ENCODE measurements at regions not wholly inside any gene's neighbourhood (a gene's known extent, or its start where the extent isn't known, plus 50 kb on each side); places are given as distances from the start of the nearest gene placed in this dataset.

- in situ Hi-C loops (cut with MboI) = no loop called here
- Histone ChIP-seq H3K4me2 (ENCODE audit: control insufficient read depth, insufficient read depth) (no peak overlapping the region), H3K27ac (ENCODE audit: control insufficient read depth, insufficient read depth) (no peak overlapping the region), H3K79me2 (ENCODE audit: control insufficient read depth, insufficient read depth, low read length) (no peaks in the 10 kb centered on the region), H4K20me1 (ENCODE audit: control insufficient read depth, insufficient read depth) (no peaks in the 10 kb centered on the region), H3K27me3 (replicated peaks in 1 of 2; ENCODE audit: control insufficient read depth in 2 of 2, insufficient read depth in 2 of 2, low read length in 1 of 2) (no peaks in the 10 kb centered on the region), H3K4me3 (no peak overlapping the region), H2AFZ (ENCODE audit: control insufficient read depth, low read depth, low read length) (peak overlapping the region; percentile 24), H3K9ac (ENCODE audit: control insufficient read depth, insufficient read depth, low read length) (no peak overlapping the region), H3K9me3 (replicated peaks; ENCODE audit: control insufficient read depth, insufficient read depth, low read length) (no peaks in the 10 kb centered on the region; the same call in 2 of the 3 replicates), H3K36me3 (ENCODE audit: control insufficient read depth in 2 of 2, insufficient read depth in 2 of 2, low read length in 1 of 2) (no peaks in the 10 kb centered on the region), H3K4me1 (ENCODE audit: control insufficient read depth, insufficient read depth, low read length) (0 out of 2 replicates have a peak, but pooled peaks cover 7% of the 10 kb centered on the region)
- DNase-seq (ENCODE audit: low read depth, low spot score) (no peak), ATAC-seq (peak; percentile 44), FAIRE-seq (peak; percentile 23)
- ChIA-PET RAD21 (ENCODE audit: unreplicated experiment) (no interaction called here), SMC1A (ENCODE audit: uncharacterized antibody, unreplicated experiment) (interaction anchor here (1.1 to 1.3 kb wide), 3 partner anchors 9 to 19 kb away, joined by 3 to 6 read pairs (median 4); no protein-coding TSS in a partner anchor), POLR2A (no interaction called here), CTCF (interaction anchor here (0.9 to 1.6 kb wide), 3 partner anchors 9 to 82 kb away, joined by 3 read pairs; no protein-coding TSS in a partner anchor)
- no TSS peak for BruUV-seq (replicated peaks)
- WGBS (ENCODE audit: insufficient coverage, insufficient replicate concordance, low lambda C conversion rate, missing lambda C conversion rate) = 55% methylated on average over 1 of the region's 1 CpG
- intact Hi-C loops (cut with micrococcal nuclease; ENCODE audit: unreplicated experiment) = no loop called here
- TF ChIP-seq HDAC6 (IDR thresholded peaks at IDR 0.05; ENCODE audit: unreplicated experiment) (no peak), MTA3 (IDR thresholded peaks at IDR 0.05; ENCODE audit: borderline replicate concordance, low read length) (no peak), NR2C1 (IDR thresholded peaks at IDR 0.05) (no peak), SKIL (IDR thresholded peaks at IDR 0.05; ENCODE audit: low read depth, poor library complexity, severe bottlenecking) (no peak), USF2 (IDR thresholded peaks at IDR 0.05; ENCODE audit: borderline replicate concordance, low read depth, low read length) (no peak), JUNB (IDR thresholded peaks at IDR 0.05) (peak; percentile 70), MYC (IDR thresholded peaks at IDR 0.05; ENCODE audit: insufficient read depth, insufficient read length, insufficient replicate concordance, low read length, severe bottlenecking) (no peak), CREM (IDR thresholded peaks at IDR 0.05; ENCODE audit: low read depth) (peak; percentile 11; the same call in 1 of the 2 replicates), NR2C2 (IDR thresholded peaks at IDR 0.05; ENCODE audit: borderline replicate concordance, control insufficient read depth, insufficient read length, low read depth) (no peak), EZH2 (IDR thresholded peaks at IDR 0.05; ENCODE audit: borderline replicate concordance, control insufficient read depth, low read depth, low read length) (no peak), NR2F1 (conservative IDR thresholded peaks at IDR 0.05) (no peak), MYB (IDR thresholded peaks at IDR 0.05; ENCODE audit: borderline replicate concordance, low read depth, low read length) (no peak), FOXM1 (IDR thresholded peaks at IDR 0.05; ENCODE audit: low read depth, low read length) (no peak), NKRF (conservative IDR thresholded peaks at IDR 0.05) (no peak), EED (IDR thresholded peaks at IDR 0.05; ENCODE audit: low read depth) (0 out of 2 replicates have a peak, but pooled peaks have one; percentile 31), NFIC (IDR thresholded peaks at IDR 0.05; ENCODE audit: low read depth, low read length) (peak; percentile 33; the same call in 1 of the 2 replicates)
Observed at GRCh38 chr2:125455110-125455509, 1200.8 kb upstream of the GYPC start.

All from GM12878 (cell line).